Duodenal mucosa (tissue), 2 donors: ENCODE measurements at regions not wholly inside any gene's neighbourhood (a gene's known extent, or its start where the extent isn't known, plus 50 kb on each side); places are given as distances from the start of the nearest gene placed in this dataset.
"Not testable (repeated sequence)": the region's sequence is repeated elsewhere in the genome, so short reads cannot be mapped to it uniquely, and the experiment has no call there.

Experiments used
- H3K27ac ChIP-seq: one replicate; pipeline ENCODE4 v1.7.0; 2013; ENCODE audit warnings: low read depth, low read length
- H3K27me3 ChIP-seq, 2 donors: one replicate each; pipeline ENCODE4 v1.7.0; 2013; ENCODE audit warnings: low read length in 2 of 2, control low read depth in 1 of 2; ENCODE audit not compliant: insufficient read depth in 2 of 2, control insufficient read depth in 1 of 2
- H3K36me3 ChIP-seq, 2 donors: one replicate each; pipeline ENCODE4 v1.7.0; 2013; ENCODE audit warnings: low read length in 2 of 2, control low read depth in 1 of 2; ENCODE audit not compliant: insufficient read depth in 2 of 2, control insufficient read depth in 1 of 2
- H3K4me1 ChIP-seq, 2 donors: one replicate each; pipeline ENCODE4 v1.7.0; 2013; ENCODE audit warnings: low read length in 2 of 2, control low read depth in 1 of 2; ENCODE audit not compliant: insufficient read depth in 2 of 2, control insufficient read depth in 1 of 2
- H3K4me3 ChIP-seq, 2 donors: one replicate each; pipeline ENCODE4 v1.7.0; 2013; ENCODE audit warnings: low read length in 2 of 2, low read depth in 1 of 2
- H3K9ac ChIP-seq, 2 donors: one replicate each; pipeline ENCODE4 v1.7.0; 2013; ENCODE audit warnings: low read length in 2 of 2, low read depth in 1 of 2
- H3K9me3 ChIP-seq, 2 donors: one replicate each; pipeline ENCODE4 v1.7.0; 2013; ENCODE audit warnings: low read length in 2 of 2, control low read depth in 1 of 2; ENCODE audit not compliant: control insufficient read depth in 1 of 2

DNA sequence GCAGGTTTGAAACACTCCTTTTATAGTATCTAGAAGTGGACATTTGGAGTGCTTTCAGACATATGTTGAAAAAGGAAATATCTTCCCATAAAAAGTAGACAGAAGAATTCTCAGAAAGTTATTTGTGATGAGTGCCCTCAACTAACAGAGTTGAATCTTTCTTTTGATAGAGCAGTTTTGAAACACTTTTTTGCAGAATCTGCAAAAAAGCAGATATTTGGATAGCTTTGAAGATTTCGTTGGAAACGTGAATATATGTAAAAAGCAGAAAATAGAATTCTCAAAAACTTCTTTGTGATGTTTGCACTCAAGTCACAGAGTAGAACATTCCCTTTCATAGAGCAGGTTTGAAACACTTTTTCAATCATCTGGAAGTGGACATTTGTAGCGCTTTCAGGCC lies 676.4 kb upstream of the ZNF337 start:
- H3K9me3 ChIP-seq, H3K27ac ChIP-seq, H3K36me3 ChIP-seq, H3K27me3 ChIP-seq, H3K4me3 ChIP-seq, H3K4me1 ChIP-seq, H3K9ac ChIP-seq: not testable (repeated sequence)

GRCh38 chr20:26354511-26354910 lies 657.9 kb upstream of the ZNF337 start:
- Histone ChIP-seq H3K4me3 (no peak overlapping the region), H3K27me3 (no peaks in the 10 kb centered on the region), H3K9me3 (peaks cover 3 to 32% of the 10 kb centered on the region in 2 donors)

GRCh38 chr20:26347396-26347795 lies 650.7 kb upstream of the ZNF337 start:
- Histone ChIP-seq H3K36me3 (no peaks in the 10 kb centered on the region), H3K27me3 (no peaks in the 10 kb centered on the region), H3K9ac (no peak overlapping the region), H3K9me3 (peaks cover 4 to 10% of the 10 kb centered on the region in 2 donors), H3K27ac (no peak overlapping the region), H3K4me1 (no peaks in the 10 kb centered on the region), H3K4me3 (no peak overlapping the region)

More at GRCh38 chr20:26354511-26354910, 657.9 kb upstream of the ZNF337 start:
- no peak overlapping the region for H3K27ac ChIP-seq
- no peaks in the 10 kb centered on the region for H3K36me3 ChIP-seq
- no peaks in the 10 kb centered on the region for H3K4me1 ChIP-seq
- no peak overlapping the region for H3K9ac ChIP-seq

GRCh38 chr20:26340460-26341065 lies 643.9 kb upstream of the ZNF337 start:
- not testable (repeated sequence) for H3K4me3 ChIP-seq, H3K27me3 ChIP-seq, H3K9ac ChIP-seq, H3K36me3 ChIP-seq, H3K27ac ChIP-seq, H3K4me1 ChIP-seq
- H3K9me3 ChIP-seq = peaks cover 0 to 12% of the 10 kb centered on the region in 2 donors

GRCh38 chr20:26324177-26324576 lies 627.5 kb upstream of the ZNF337 start:
- Histone ChIP-seq H3K9me3 (no peaks in the 10 kb centered on the region), H3K4me1 (no peaks in the 10 kb centered on the region), H3K4me3 (no peak overlapping the region), H3K27ac (no peak overlapping the region), H3K36me3 (no peaks in the 10 kb centered on the region), H3K9ac (no peak overlapping the region), H3K27me3 (no peaks in the 10 kb centered on the region)

GRCh38 chr20:26315054-26315453 lies 618.4 kb upstream of the ZNF337 start:
- H3K36me3 ChIP-seq = no peaks in the 10 kb centered on the region
- H3K9ac ChIP-seq = no peak overlapping the region
- no peaks in the 10 kb centered on the region for H3K9me3 ChIP-seq
- H3K4me3 ChIP-seq = no peak overlapping the region
- H3K4me1 ChIP-seq = no peaks in the 10 kb centered on the region
- H3K27me3 ChIP-seq = no peaks in the 10 kb centered on the region
- H3K27ac ChIP-seq = no peak overlapping the region

DNA sequence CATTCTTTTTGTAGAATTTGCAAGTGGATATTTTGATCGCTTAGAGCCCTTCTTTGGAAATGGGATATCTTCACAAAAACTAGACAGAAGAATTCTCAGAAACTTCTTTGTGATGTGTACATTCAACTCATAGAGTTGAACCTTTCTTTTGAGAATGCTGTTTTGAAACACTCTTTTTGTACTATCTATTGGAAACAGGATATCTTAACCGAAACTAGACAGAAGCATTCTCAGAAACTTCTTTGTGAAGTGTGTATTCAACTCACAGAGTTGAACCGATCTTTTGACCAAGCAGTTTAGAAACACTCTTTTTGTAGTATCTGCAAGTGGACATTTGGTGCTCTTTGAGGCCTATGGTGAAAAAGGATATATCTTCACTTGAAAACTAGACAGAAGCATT lies 613.1 kb upstream of the ZNF337 start:
- H3K27me3 ChIP-seq, H3K4me3 ChIP-seq, H3K36me3 ChIP-seq, H3K9me3 ChIP-seq, H3K27ac ChIP-seq, H3K4me1 ChIP-seq, H3K9ac ChIP-seq: not testable (repeated sequence)

DNA sequence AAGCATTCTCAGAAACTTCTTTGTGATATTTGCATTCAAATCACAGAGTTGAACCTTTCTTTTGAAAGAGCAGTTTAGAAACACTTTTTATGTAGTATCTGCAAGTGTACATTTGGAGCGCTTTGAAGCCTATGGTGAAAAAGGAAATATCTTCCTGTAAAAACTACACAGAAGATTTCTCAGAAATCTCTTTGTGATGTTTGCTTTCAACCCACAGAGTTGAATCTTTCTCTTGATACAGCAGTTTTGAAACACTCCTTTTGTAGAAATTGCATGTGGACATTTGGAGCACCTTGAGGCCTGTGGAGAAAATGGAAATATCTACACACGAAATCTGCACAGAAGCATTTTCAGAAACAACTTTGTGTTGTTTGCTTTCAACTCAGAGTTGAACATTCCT lies 612.3 kb upstream of the ZNF337 start:
- Histone ChIP-seq H3K36me3 (no peaks in the 10 kb centered on the region), H3K4me3 (no peak overlapping the region), H3K9ac (no peak overlapping the region), H3K27me3 (no peaks in the 10 kb centered on the region), H3K4me1 (no peaks in the 10 kb centered on the region), H3K27ac (no peak overlapping the region), H3K9me3 (peaks cover 2 to 7% of the 10 kb centered on the region in 2 donors)

GRCh38 chr20:26295006-26295405 lies 598.4 kb upstream of the ZNF337 start:
- peaks cover 0 to 2% of the 10 kb centered on the region in 2 donors for H3K9me3 ChIP-seq
- H3K9ac ChIP-seq = no peak overlapping the region
- no peak overlapping the region for H3K27ac ChIP-seq
- H3K36me3 ChIP-seq = no peaks in the 10 kb centered on the region
- H3K27me3 ChIP-seq = no peaks in the 10 kb centered on the region
- no peak overlapping the region for H3K4me3 ChIP-seq
- H3K4me1 ChIP-seq = no peaks in the 10 kb centered on the region

DNA sequence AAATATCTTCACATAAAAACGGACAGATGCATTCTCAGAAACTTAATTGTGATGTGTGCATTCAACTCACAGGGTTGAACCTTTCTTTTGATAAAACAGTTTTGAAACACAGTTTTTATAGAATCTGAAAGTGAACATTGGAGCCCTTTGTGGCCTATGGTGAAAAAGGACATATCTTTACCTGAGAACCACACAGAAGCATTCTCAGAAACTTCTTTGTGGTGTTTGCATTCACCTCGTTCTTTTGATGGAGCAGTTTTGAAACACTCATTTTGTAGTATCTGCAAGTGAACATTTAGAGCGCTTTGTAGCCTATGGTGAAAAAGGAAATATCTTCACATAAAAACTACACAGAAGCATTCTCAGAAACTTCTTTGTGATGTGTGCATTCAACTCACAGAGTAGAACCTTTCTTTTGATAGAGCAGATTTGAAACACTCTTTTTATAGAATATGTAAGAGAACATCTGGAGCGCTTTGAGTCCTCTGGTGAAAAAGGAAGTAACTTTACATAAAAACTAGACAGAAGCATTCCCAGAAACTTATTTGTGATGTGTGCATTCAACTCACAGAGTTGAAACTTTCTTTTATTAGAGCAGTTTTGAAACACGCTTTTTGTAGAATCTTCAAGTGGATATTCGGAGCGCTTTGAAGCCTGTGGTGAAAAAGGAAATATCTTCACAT lies 591.9 kb upstream of the ZNF337 start:
- not testable (repeated sequence) for H3K27me3 ChIP-seq, H3K9me3 ChIP-seq, H3K4me1 ChIP-seq, H3K9ac ChIP-seq, H3K27ac ChIP-seq, H3K36me3 ChIP-seq, H3K4me3 ChIP-seq
